Ovary (tissue), 7 donors: ENCODE measurements at regions not wholly inside any gene's neighbourhood (a gene's known extent, or its start where the extent isn't known, plus 50 kb on each side); places are given as distances from the start of the nearest gene placed in this dataset.

ENCODE experiments used
- DNase-seq, 5 donors: peaks; one replicate each; pipeline ENCODE4 v3.0.0-alpha.2; 2019 to 2020
- H3K27ac ChIP-seq, 2 donors: fragments of 200-600 bp; one replicate each; pipeline versions ENCODE4 v1.5.1 to v1.8.0; 2019 to 2022
- H3K27me3 ChIP-seq: fragments of 200-600 bp; one replicate; pipeline ENCODE4 v1.8.0; 2022
- H3K36me3 ChIP-seq: fragments of 200-600 bp; sonication (generic); one replicate; pipeline ENCODE4 v1.5.1; 2019
- H3K4me1 ChIP-seq: one replicate; pipeline ENCODE4 v1.8.1; 2013; ENCODE audit warnings: mild to moderate bottlenecking, moderate library complexity; ENCODE audit not compliant: insufficient read depth
- H3K4me3 ChIP-seq: fragments of 200-600 bp; sonication (generic); one replicate; pipeline ENCODE4 v1.5.1; 2017
- H3K9me3 ChIP-seq, 2 donors: fragments of 200-600 bp in 1 of 2; sonication (generic) in 1 of 2; one replicate each; pipeline versions ENCODE4 v1.5.1 to v1.8.1; 2013 to 2019; ENCODE audit warnings: mild to moderate bottlenecking in 1 of 2, moderate library complexity in 1 of 2
- CTCF ChIP-seq, 3 donors: fragments of 450-650 bp in 2 of 3; fragments of 200-600 bp in 1 of 3; IDR thresholded peaks; one replicate each; pipeline versions ENCODE4 v1.5.1 to v1.8.0; 2016 to 2022; ENCODE audit warnings: antibody characterized with exemption in 3 of 3, mild to moderate bottlenecking in 1 of 3
- EP300 ChIP-seq: sonication (generic); formaldehyde crosslinking; IDR thresholded peaks from one replicate; pipeline ENCODE4 v1.6.1; 2017; ENCODE audit warnings: antibody characterized with exemption
- POLR2A ChIP-seq: fragments of 450-650 bp; IDR thresholded peaks from one replicate; pipeline ENCODE4 v1.6.1; 2017; ENCODE audit warnings: antibody characterized with exemption, mild to moderate bottlenecking, moderate library complexity
- WGBS, 3 donors: extraction: QIAGEN DNeasy Blood & Tissue Kit in 1 of 3; methylation state at CpG; one replicate each; pipeline versions ENCODE4 v1.1.5 to v1.1.7; 2013 to 2017; 5-methylcytosine and 5-hydroxymethylcytosine counted together
- intact Hi-C, 4 donors: fragments of 100-400 bp; cut with DNase I; formaldehyde crosslinking; loops; one replicate each; pipeline versions ENCODE4 v1.11.0 to v1.15.1; 2022 to 2023
- donor health status: DM: no; HTN: no; CAD: no; lungs with moderate emphysema.
- donor health status: DM: no; HTN: no; CAD: no.
- donor health status: Bipolar disorder and iron deficiency.
- donor health status: DM: no; HTN: no; CAD: no.
- donor health status: DM: yes; HTN: yes; CAD: no.

GRCh38 chr20:52309181-52309580, 117.6 kb upstream of the ZFP64 start:
- WGBS, 3 donors = 74 to 78% (median 77%) methylated on average over 7 of the region's 7 CpGs
- intact Hi-C loops = no loop called here
- no peaks in the 10 kb centered on the region for H3K9me3 ChIP-seq
- H3K36me3 ChIP-seq = no peaks in the 10 kb centered on the region
- H3K4me1 ChIP-seq = peaks cover 2% of the 10 kb centered on the region
- H3K27ac ChIP-seq = no peak overlapping the region
- no peaks in the 10 kb centered on the region for H3K27me3 ChIP-seq
- TF ChIP-seq EP300 (no peak), POLR2A (no peak), CTCF (IDR thresholded peaks at IDR 0.05) (no peak)
- DNase-seq = no peak
- H3K4me3 ChIP-seq = no peak overlapping the region

DNA sequence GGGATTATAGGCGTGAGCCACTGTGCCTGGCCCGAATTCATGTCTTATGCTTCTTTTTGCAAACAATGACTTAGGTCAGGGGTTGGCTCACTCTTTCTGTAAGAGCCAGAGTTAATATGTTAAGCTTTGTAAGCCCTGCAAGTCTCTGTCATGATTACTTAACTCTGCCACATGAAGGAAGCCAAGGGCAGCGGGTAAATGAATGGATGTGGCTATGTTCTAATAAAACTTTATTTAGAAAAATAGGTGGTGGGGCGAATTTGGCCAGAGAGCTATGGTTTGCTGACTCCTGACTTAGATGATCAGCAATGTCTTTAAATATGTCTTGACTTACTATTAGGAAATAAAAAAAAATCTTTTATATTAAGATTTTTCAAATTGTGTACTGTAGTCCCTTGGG, 114.9 kb upstream of the ZFP64 start:
- DNase-seq = no peak
- Histone ChIP-seq H3K4me1 (no peaks in the 10 kb centered on the region), H3K27me3 (no peaks in the 10 kb centered on the region), H3K27ac (no peak overlapping the region), H3K36me3 (no peaks in the 10 kb centered on the region), H3K9me3 (no peaks in the 10 kb centered on the region), H3K4me3 (no peak overlapping the region)
- intact Hi-C loops = no loop called here
- TF ChIP-seq EP300 (no peak), POLR2A (no peak), CTCF (IDR thresholded peaks at IDR 0.05) (no peak)
- 93 to 96% (median 94%) methylated on average over 4 of the region's 4 CpGs for WGBS, 3 donors

DNA sequence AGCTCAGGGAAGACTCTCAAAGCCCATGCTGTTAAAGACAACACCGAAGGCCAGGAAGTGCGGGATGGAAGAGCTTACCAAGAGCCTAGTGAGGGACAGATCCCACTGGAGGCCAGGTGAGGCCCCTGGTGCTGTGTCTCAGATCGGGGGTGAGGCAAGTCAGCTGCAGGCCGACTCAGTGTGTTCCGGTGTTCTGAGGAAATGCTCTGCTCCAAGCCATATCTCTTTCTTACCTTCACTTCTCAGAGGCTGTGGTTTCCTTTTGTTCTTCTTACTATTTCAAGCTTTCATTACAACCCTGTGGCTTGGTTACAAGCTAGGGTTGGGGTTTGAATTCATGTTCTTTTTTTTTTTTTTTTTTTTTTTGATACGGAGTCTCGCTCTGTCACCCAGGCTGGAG, 114.3 kb upstream of the ZFP64 start:
- no peaks in the 10 kb centered on the region for H3K27me3 ChIP-seq
- WGBS, 3 donors = 91 to 94% (median 92%) methylated on average over 7 of the region's 7 CpGs
- no peaks in the 10 kb centered on the region for H3K9me3 ChIP-seq
- no peaks in the 10 kb centered on the region for H3K36me3 ChIP-seq
- intact Hi-C loops = no loop called here
- no peak for TF ChIP-seq CTCF (IDR thresholded peaks at IDR 0.05)
- no peak for TF ChIP-seq EP300
- TF ChIP-seq POLR2A = no peak
- no peak overlapping the region for H3K27ac ChIP-seq
- no peak for DNase-seq
- no peaks in the 10 kb centered on the region for H3K4me1 ChIP-seq
- H3K4me3 ChIP-seq = no peak overlapping the region

DNA sequence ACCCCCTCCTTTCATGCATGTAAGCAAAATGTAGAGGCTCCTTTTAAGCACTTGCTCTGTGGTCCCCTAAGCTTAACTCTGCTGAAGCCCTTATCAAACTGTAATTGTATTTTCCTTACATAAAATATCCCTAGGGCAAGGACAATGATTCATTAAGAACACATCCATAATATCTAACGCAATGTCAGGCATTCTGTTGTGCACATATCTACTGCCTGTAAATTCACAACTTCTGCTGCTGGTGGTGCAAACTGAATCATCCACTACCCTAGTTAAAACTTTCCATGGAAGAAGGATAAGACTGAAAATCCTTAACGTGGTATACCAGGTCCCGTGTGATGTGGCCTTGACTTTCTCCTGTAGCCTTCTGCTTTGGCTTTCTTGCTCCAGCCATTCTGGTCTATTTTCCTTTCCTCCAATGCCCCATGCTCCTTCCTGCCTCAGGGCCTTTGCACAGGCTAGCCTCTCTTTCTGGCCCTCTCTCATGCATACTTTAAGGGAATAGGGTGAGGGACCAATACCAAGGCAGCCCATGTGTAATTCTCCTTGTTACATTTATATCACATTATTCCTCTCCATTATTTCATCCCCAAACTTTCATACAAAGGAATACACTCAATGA, 113.6 kb upstream of the ZFP64 start:
- Histone ChIP-seq H3K27me3 (no peaks in the 10 kb centered on the region), H3K36me3 (no peaks in the 10 kb centered on the region), H3K9me3 (no peaks in the 10 kb centered on the region), H3K4me1 (no peaks in the 10 kb centered on the region), H3K4me3 (no peak overlapping the region), H3K27ac (no peak overlapping the region)
- 72 to 85% (median 79%) methylated on average over 3 of the region's 3 CpGs for WGBS, 3 donors
- intact Hi-C loops = no loop called here
- TF ChIP-seq POLR2A (no peak), CTCF (IDR thresholded peaks at IDR 0.05) (no peak), EP300 (no peak)
- no peak for DNase-seq
